CD4-positive, alpha-beta T cell (primary cell): ENCODE measurements at regions not wholly inside any gene's neighbourhood (a gene's known extent, or its start where the extent isn't known, plus 50 kb on each side); places are given as distances from the start of the nearest gene placed in this dataset.

Experiments used
- ATAC-seq: fragments of 200-7000 bp; cut with Tn5 transposase; one replicate; pipeline ENCODE4 v1.10.0; 2022; ENCODE audit warnings: mild to moderate bottlenecking; ENCODE audit not compliant: poor library complexity
- CTCF ChIA-PET: fragments of 350-600 bp; sonication (Branson Sonifier 250); formaldehyde crosslinking; loops from one replicate; lab custom pipeline; 2021; ENCODE audit warnings: antibody characterized with exemption, inconsistent platforms; lab: Charles Lee
- POLR2A ChIA-PET: fragments of 350-600 bp; sonication (Branson Sonifier 250); formaldehyde crosslinking; loops from one replicate; lab custom pipeline; 2021; ENCODE audit warnings: antibody characterized with exemption, inconsistent platforms; lab: Charles Lee
- DNase-seq, 14 experiments: peaks; one replicate each; pipeline ENCODE4 v3.0.0-alpha.2; 2013 to 2020; ENCODE audit warnings: mixed read lengths in 2 of 14
- H3K27ac ChIP-seq, 2 donors: one replicate each; pipeline versions ENCODE4 v1.5.1 to v1.7.0; 2013; ENCODE audit warnings: low read length in 2 of 2, low read depth in 1 of 2, mild to moderate bottlenecking in 1 of 2
- H3K27me3 ChIP-seq, 2 experiments: 1 replicate in 1 of 2; 2 replicates in 1 of 2; pipeline versions ENCODE4 v1.6.1 to v1.7.0; 2013; ENCODE audit warnings: low read length in 2 of 2, control low read depth in 1 of 2, mild to moderate bottlenecking in 1 of 2, moderate library complexity in 1 of 2; ENCODE audit not compliant: insufficient read depth in 2 of 2, control insufficient read depth in 1 of 2
- H3K36me3 ChIP-seq: one replicate; pipeline ENCODE4 v1.6.1; 2013; ENCODE audit warnings: low read length, control low read depth; ENCODE audit not compliant: insufficient read depth
- H3K4me1 ChIP-seq: one replicate; pipeline ENCODE4 v1.6.1; 2013; ENCODE audit warnings: low read length, control low read depth; ENCODE audit not compliant: insufficient read depth
- H3K4me3 ChIP-seq: one replicate; pipeline ENCODE4 v1.5.1; 2013; ENCODE audit warnings: mild to moderate bottlenecking, low read length, moderate library complexity
- H3K9me3 ChIP-seq, 2 experiments: 1 replicate in 1 of 2; 2 replicates in 1 of 2; pipeline versions ENCODE4 v1.6.1 to v1.7.0; 2013; ENCODE audit warnings: low read length in 2 of 2, mild to moderate bottlenecking in 2 of 2, control low read depth in 1 of 2, moderate library complexity in 1 of 2; ENCODE audit not compliant: control insufficient read depth in 1 of 2, insufficient read depth in 1 of 2
- H3K27ac Mint-ChIP-seq: one replicate; pipeline ENCODE4 v1.8.0; 2020; ENCODE audit warnings: mixed read lengths
- H3K27me3 Mint-ChIP-seq: one replicate; pipeline ENCODE4 v1.8.0; 2021; ENCODE audit warnings: mixed read lengths
- H3K36me3 Mint-ChIP-seq: one replicate; pipeline ENCODE4 v1.8.0; 2021; ENCODE audit warnings: low read depth, mixed read lengths
- H3K4me1 Mint-ChIP-seq: one replicate; pipeline ENCODE4 v1.8.0; 2021; ENCODE audit warnings: low read depth, mixed read lengths
- H3K4me3 Mint-ChIP-seq: one replicate; pipeline ENCODE4 v1.8.0; 2020; ENCODE audit warnings: mild to moderate bottlenecking, mixed read lengths
- H3K9me3 Mint-ChIP-seq: one replicate; pipeline ENCODE4 v1.8.0; 2020; ENCODE audit warnings: mixed read lengths
- intact Hi-C, 2 experiments: fragments of 100-400 bp; cut with DNase I in 1 of 2; cut with micrococcal nuclease in 1 of 2; formaldehyde crosslinking; loops; one replicate each; pipeline versions ENCODE4 v1.15.1 to v1.9.0; 2023 to 2025; cut with DNase I, micrococcal nuclease
- TF ChIP-seq, protein P1 (sequence below): fragments of 200-600 bp; IDR thresholded peaks from one replicate; pipeline ENCODE4 v1.8.0; 2022; ENCODE audit warnings: antibody characterized with exemption, mild to moderate bottlenecking

DNA sequence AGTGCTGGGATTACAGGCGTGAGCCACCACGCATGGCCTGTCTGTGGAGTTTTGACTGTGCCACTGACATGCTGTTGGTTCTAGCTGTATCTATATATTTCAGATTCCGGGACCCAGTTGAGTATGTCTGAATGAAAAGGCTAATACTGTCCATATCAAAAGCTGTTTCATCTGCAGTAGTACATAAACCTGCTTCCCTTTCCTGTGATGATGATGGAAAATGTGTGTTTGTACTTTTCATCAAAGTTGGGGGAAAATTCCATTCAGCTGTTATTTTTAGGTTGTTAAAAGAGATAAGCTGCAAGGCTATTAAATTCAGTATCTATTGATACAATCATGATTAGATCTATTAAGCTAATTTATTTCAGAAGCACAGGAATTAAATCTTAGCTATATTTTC, 237.6 kb upstream of the ADAMTSL1 start:
- no peak for ATAC-seq

DNA sequence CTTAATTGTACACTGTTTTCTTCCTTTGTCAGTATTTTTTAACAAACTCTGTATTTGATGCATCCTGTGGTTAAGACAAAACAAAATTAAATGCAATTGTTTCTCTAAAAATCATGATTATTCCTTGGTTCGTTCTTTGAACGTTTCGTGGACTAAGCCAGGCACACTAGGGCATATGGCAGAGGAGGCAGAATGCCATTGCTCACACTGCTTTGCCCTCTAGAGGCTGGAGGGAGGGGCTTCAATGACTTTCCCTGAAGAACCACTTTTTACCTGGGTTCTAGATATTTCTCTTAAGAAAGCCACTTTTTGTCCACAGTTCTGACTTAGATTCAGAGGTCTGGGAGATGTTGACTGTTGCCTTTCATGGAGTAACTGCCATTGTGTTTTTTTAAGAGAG, 236.2 kb upstream of the ADAMTSL1 start:
- Histone ChIP-seq H3K27ac (no peak overlapping the region), H3K4me1 (no peaks in the 10 kb centered on the region), H3K9me3 (no peaks in the 10 kb centered on the region), H3K36me3 (no peaks in the 10 kb centered on the region), H3K27me3 (no peaks in the 10 kb centered on the region), H3K4me3 (no peak overlapping the region)
- no peak for ATAC-seq
- ChIA-PET POLR2A (no interaction called here), CTCF (interaction anchor here (1.3 kb wide), 1 partner anchor 17 kb away, joined by 5 read pairs; no protein-coding TSS in a partner anchor)
- Mint-ChIP-seq H3K4me3 (no peak overlapping the region), H3K9me3 (no peaks in the 10 kb centered on the region), H3K36me3 (no peaks in the 10 kb centered on the region), H3K27me3 (peaks cover 22% of the 10 kb centered on the region), H3K4me1 (no peaks in the 10 kb centered on the region), H3K27ac (no peak overlapping the region)
- DNase-seq, result no peak
- intact Hi-C loops, result no loop called here
- TF ChIP-seq, protein P1, sequence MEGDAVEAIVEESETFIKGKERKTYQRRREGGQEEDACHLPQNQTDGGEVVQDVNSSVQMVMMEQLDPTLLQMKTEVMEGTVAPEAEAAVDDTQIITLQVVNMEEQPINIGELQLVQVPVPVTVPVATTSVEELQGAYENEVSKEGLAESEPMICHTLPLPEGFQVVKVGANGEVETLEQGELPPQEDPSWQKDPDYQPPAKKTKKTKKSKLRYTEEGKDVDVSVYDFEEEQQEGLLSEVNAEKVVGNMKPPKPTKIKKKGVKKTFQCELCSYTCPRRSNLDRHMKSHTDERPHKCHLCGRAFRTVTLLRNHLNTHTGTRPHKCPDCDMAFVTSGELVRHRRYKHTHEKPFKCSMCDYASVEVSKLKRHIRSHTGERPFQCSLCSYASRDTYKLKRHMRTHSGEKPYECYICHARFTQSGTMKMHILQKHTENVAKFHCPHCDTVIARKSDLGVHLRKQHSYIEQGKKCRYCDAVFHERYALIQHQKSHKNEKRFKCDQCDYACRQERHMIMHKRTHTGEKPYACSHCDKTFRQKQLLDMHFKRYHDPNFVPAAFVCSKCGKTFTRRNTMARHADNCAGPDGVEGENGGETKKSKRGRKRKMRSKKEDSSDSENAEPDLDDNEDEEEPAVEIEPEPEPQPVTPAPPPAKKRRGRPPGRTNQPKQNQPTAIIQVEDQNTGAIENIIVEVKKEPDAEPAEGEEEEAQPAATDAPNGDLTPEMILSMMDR, result no peak

More for the DNA sequence above, 237.6 kb upstream of the ADAMTSL1 start:
- Histone ChIP-seq H3K4me1 (no peaks in the 10 kb centered on the region), H3K36me3 (no peaks in the 10 kb centered on the region), H3K27me3 (no peaks in the 10 kb centered on the region), H3K27ac (no peak overlapping the region), H3K4me3 (no peak overlapping the region), H3K9me3 (no peaks in the 10 kb centered on the region)
- H3K27ac Mint-ChIP-seq, result no peak overlapping the region
- no peaks in the 10 kb centered on the region for H3K4me1 Mint-ChIP-seq
- H3K27me3 Mint-ChIP-seq, result peaks cover 22% of the 10 kb centered on the region
- DNase-seq, result no peak
- POLR2A ChIA-PET, result no interaction called here
- TF ChIP-seq, protein P1, result no peak
- CTCF ChIA-PET, result interaction anchor here (1.3 kb wide), 1 partner anchor 19 kb away, joined by 5 read pairs; no protein-coding TSS in a partner anchor
- H3K9me3 Mint-ChIP-seq, result no peaks in the 10 kb centered on the region
- intact Hi-C loops, result no loop called here
- H3K36me3 Mint-ChIP-seq, result no peaks in the 10 kb centered on the region
- no peak overlapping the region for H3K4me3 Mint-ChIP-seq

DNA sequence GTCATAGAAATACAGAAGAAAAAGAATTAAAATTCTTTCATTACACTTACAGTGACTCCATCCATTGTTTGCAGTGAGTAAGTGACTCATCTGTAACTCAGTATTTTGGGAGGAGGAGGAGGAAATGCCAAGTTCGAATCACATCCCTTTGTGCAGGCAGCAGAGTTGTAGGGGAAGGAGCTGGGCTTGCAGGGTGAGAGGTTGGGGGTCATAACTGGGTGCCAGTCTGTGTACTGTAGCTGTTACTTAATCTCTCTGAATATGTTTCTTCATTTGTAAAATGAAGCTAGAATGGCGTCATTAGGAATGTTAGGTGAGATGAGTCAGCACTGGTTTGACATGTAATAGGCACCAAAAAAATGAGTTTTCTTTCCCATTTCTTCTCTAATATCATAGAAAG, 235.7 kb upstream of the ADAMTSL1 start:
- TF ChIP-seq, protein P1, result no peak
- Mint-ChIP-seq H3K36me3 (no peaks in the 10 kb centered on the region), H3K27ac (no peak overlapping the region), H3K4me3 (no peak overlapping the region), H3K4me1 (no peaks in the 10 kb centered on the region), H3K27me3 (peaks cover 22% of the 10 kb centered on the region), H3K9me3 (peaks cover 1% of the 10 kb centered on the region)
- Histone ChIP-seq H3K36me3 (no peaks in the 10 kb centered on the region), H3K27ac (no peak overlapping the region), H3K9me3 (no peaks in the 10 kb centered on the region), H3K4me1 (no peaks in the 10 kb centered on the region), H3K27me3 (no peaks in the 10 kb centered on the region), H3K4me3 (no peak overlapping the region)
- intact Hi-C loops, result no loop called here
- ChIA-PET POLR2A (no interaction called here), CTCF (no interaction called here)
- DNase-seq, result no peak
- ATAC-seq, result no peak
